HG03521 (cell line): ENCODE measurements at regions not wholly inside any gene's neighbourhood (a gene's known extent, or its start where the extent isn't known, plus 50 kb on each side); places are given as distances from the start of the nearest gene placed in this dataset.
"Not testable (repeated sequence)": the region's sequence is repeated elsewhere in the genome, so short reads cannot be mapped to it uniquely, and the experiment has no call there.

Experiments used
- ATAC-seq: cut with Tn5 transposase; IDR thresholded peaks from one replicate; pipeline ENCODE4 v1.9.1; 2021; ENCODE audit warnings: mild to moderate bottlenecking, moderate library complexity; ENCODE audit not compliant: unreplicated experiment

GRCh38 chr1:69070660-69071373 lies 496.9 kb upstream of the LRRC7 start:
- ATAC-seq, result no peak

GRCh38 chr1:69073176-69073575 lies 494.5 kb upstream of the LRRC7 start:
- ATAC-seq, result no peak

GRCh38 chr1:69076631-69077030 lies 491.1 kb upstream of the LRRC7 start:
- no peak for ATAC-seq

GRCh38 chr1:69077198-69077597 lies 490.5 kb upstream of the LRRC7 start:
- ATAC-seq, result no peak

- no peak for ATAC-seq
Measured at GRCh38 chr1:69077633-69078032, 490.1 kb upstream of the LRRC7 start.

- no peak for ATAC-seq
Measured at GRCh38 chr1:69081668-69082067, 486.1 kb upstream of the LRRC7 start.

GRCh38 chr1:69082312-69082711 lies 485.4 kb upstream of the LRRC7 start:
- no peak for ATAC-seq

- no peak for ATAC-seq
Measured at GRCh38 chr1:69086148-69086547, 481.6 kb upstream of the LRRC7 start.

- no peak for ATAC-seq
Measured at GRCh38 chr1:69088571-69088970, 479.2 kb upstream of the LRRC7 start.

GRCh38 chr1:69090170-69090569 lies 477.6 kb upstream of the LRRC7 start:
- no peak for ATAC-seq

- ATAC-seq, result no peak
Measured at GRCh38 chr1:69090752-69091151, 477.0 kb upstream of the LRRC7 start.

GRCh38 chr1:69102058-69102457 lies 465.7 kb upstream of the LRRC7 start:
- ATAC-seq, result not testable (repeated sequence)

- no peak for ATAC-seq
Measured at GRCh38 chr1:69103213-69103612, 464.5 kb upstream of the LRRC7 start.

GRCh38 chr1:69103705-69104385 lies 463.9 kb upstream of the LRRC7 start:
- ATAC-seq, result no peak

- no peak for ATAC-seq
Measured at GRCh38 chr1:69104894-69105293, 462.8 kb upstream of the LRRC7 start.

GRCh38 chr1:69109277-69109676 lies 458.4 kb upstream of the LRRC7 start:
- ATAC-seq, result no peak

- no peak for ATAC-seq
Measured at GRCh38 chr1:69110851-69111250, 456.9 kb upstream of the LRRC7 start.

- ATAC-seq, result not testable (repeated sequence)
Measured at GRCh38 chr1:69120126-69120741, 447.5 kb upstream of the LRRC7 start.

GRCh38 chr1:69120817-69121216 lies 446.9 kb upstream of the LRRC7 start:
- ATAC-seq, result no peak

GRCh38 chr1:69121723-69122122 lies 446.0 kb upstream of the LRRC7 start:
- no peak for ATAC-seq

GRCh38 chr1:69122373-69122772 lies 445.3 kb upstream of the LRRC7 start:
- no peak for ATAC-seq

- no peak for ATAC-seq
Measured at GRCh38 chr1:69123486-69123885, 444.2 kb upstream of the LRRC7 start.
